Neural cell (in vitro differentiated cells): ENCODE measurements at regions not wholly inside any gene's neighbourhood (a gene's known extent, or its start where the extent isn't known, plus 50 kb on each side); places are given as distances from the start of the nearest gene placed in this dataset.

Experiments
- H2AFZ ChIP-seq: fragments of 200-600, 300-800 bp; sonication (generic), shearing (Covaris generic); 2 replicates; pipeline ENCODE4 v1.6.0; 2014; ENCODE audit warnings: low read depth, mild to moderate bottlenecking, antibody characterized with exemption, low read length, moderate library complexity
- H3F3A ChIP-seq: fragments of 200-600 bp; shearing (Covaris generic); 2 replicates; pipeline ENCODE4 v1.6.1; 2016; ENCODE audit warnings: mild to moderate bottlenecking, moderate library complexity, mixed read lengths, antibody characterized with exemption, low read length; ENCODE audit not compliant: insufficient read depth, poor library complexity, severe bottlenecking
- H3K27ac ChIP-seq: fragments of 200-600, 300-800 bp; sonication (generic), shearing (Covaris generic); 2 replicates; pipeline ENCODE4 v1.5.1; 2014; ENCODE audit warnings: mild to moderate bottlenecking, low read length, moderate library complexity
- H3K27me3 ChIP-seq: fragments of 300-800, 200-600 bp; sonication (generic), shearing (Covaris generic); 2 replicates; pipeline ENCODE4 v1.6.0; 2014; ENCODE audit warnings: mild to moderate bottlenecking, low read depth, low read length, moderate library complexity; ENCODE audit not compliant: insufficient read depth
- H3K36me3 ChIP-seq: fragments of 300-800, 200-600 bp; sonication (generic), shearing (Covaris generic); 2 replicates; pipeline ENCODE4 v1.5.1; 2014; ENCODE audit warnings: mild to moderate bottlenecking, antibody characterized with exemption, low read length, moderate library complexity; ENCODE audit not compliant: insufficient read depth
- H3K4me2 ChIP-seq: fragments of 300-800, 200-600 bp; sonication (generic), shearing (Covaris generic); 2 replicates; pipeline ENCODE4 v1.6.0; 2014; ENCODE audit warnings: mild to moderate bottlenecking, low read length
- H3K4me3 ChIP-seq: fragments of 300-800, 200-600 bp; sonication (generic), shearing (Covaris generic); 2 replicates; pipeline ENCODE4 v1.5.1; 2014; ENCODE audit warnings: mild to moderate bottlenecking, low read length, moderate library complexity
- H3K79me2 ChIP-seq: fragments of 200-600 bp; shearing (Covaris generic); replicated peaks from 2 replicates; pipeline ENCODE4 v1.6.0; 2014; ENCODE audit warnings: mild to moderate bottlenecking, low read length, moderate library complexity; ENCODE audit not compliant: insufficient read depth
- H3K9ac ChIP-seq: fragments of 300-800, 200-600 bp; sonication (generic), shearing (Covaris generic); 2 replicates; pipeline ENCODE4 v1.6.1; 2016; ENCODE audit warnings: mild to moderate bottlenecking, low read length, mixed read lengths
- H3K9me2 ChIP-seq: fragments of 200-600 bp; shearing (Covaris generic); 2 replicates; pipeline ENCODE4 v1.6.1; 2016; ENCODE audit warnings: mild to moderate bottlenecking, low read length, mixed read lengths; ENCODE audit not compliant: insufficient read depth
- H3K9me3 ChIP-seq: fragments of 200-600, 300-800 bp; sonication (generic), shearing (Covaris generic); 2 replicates; pipeline ENCODE4 v1.6.1; 2016; ENCODE audit warnings: mild to moderate bottlenecking, mixed run types, low read length, moderate library complexity, mixed read lengths
- H4K20me1 ChIP-seq: fragments of 200-600 bp; shearing (Covaris generic); 2 replicates; pipeline ENCODE4 v1.6.1; 2016; ENCODE audit warnings: mild to moderate bottlenecking, mixed run types; ENCODE audit not compliant: insufficient read depth
- CTCF ChIP-seq: fragments of 450-650 bp; IDR thresholded peaks from 2 replicates; pipeline ENCODE4 v1.5.1; 2014; ENCODE audit warnings: antibody characterized with exemption, mild to moderate bottlenecking, moderate library complexity; ENCODE audit not compliant: poor library complexity, severe bottlenecking
- EP300 ChIP-seq: fragments of 450-650 bp; conservative IDR thresholded peaks from 2 replicates; pipeline ENCODE4 v1.6.1; 2014; ENCODE audit warnings: antibody characterized with exemption, mild to moderate bottlenecking, moderate library complexity; ENCODE audit not compliant: poor library complexity, severe bottlenecking
- EZH2 ChIP-seq: fragments of 200-600, 300-800 bp; shearing (Covaris generic), sonication (generic); IDR thresholded peaks from 2 replicates; pipeline ENCODE4 v1.6.1; 2014; ENCODE audit warnings: antibody characterized with exemption, low read length, borderline replicate concordance, mild to moderate bottlenecking; ENCODE audit not compliant: insufficient read depth, poor library complexity, severe bottlenecking
- MXI1 ChIP-seq: fragments of 450-650 bp; conservative IDR thresholded peaks from 2 replicates; pipeline ENCODE4 v1.6.1; 2014; ENCODE audit warnings: antibody characterized with exemption, mild to moderate bottlenecking; ENCODE audit not compliant: poor library complexity, severe bottlenecking
- POLR2AphosphoS5 ChIP-seq: IDR thresholded peaks from 2 replicates; pipeline ENCODE4 v1.6.1; 2012
- RAD21 ChIP-seq: fragments of 450-650 bp; conservative IDR thresholded peaks from 2 replicates; pipeline ENCODE4 v1.6.1; 2014; ENCODE audit warnings: antibody characterized with exemption, mild to moderate bottlenecking, moderate library complexity
- REST ChIP-seq: IDR thresholded peaks from 2 replicates; pipeline ENCODE4 v1.6.1; 2012; ENCODE audit warnings: borderline replicate concordance
- SMC3 ChIP-seq: fragments of 450-650 bp; conservative IDR thresholded peaks from 2 replicates; pipeline ENCODE4 v1.6.1; 2014; ENCODE audit warnings: antibody characterized with exemption, mild to moderate bottlenecking, moderate library complexity; ENCODE audit not compliant: poor library complexity
- TAF1 ChIP-seq: IDR thresholded peaks from 2 replicates; pipeline ENCODE4 v1.6.1; 2012; ENCODE audit warnings: low read depth

- TF ChIP-seq EZH2, result no peak
- H3K27ac ChIP-seq, result no peak overlapping the region
- H3K27me3 ChIP-seq, result no peaks in the 10 kb centered on the region
- H3K9me2 ChIP-seq, result no peaks in the 10 kb centered on the region
- H3K4me2 ChIP-seq, result no peak overlapping the region
- no peaks in the 10 kb centered on the region for H3F3A ChIP-seq
- no peak overlapping the region for H2AFZ ChIP-seq
- no peaks in the 10 kb centered on the region for H3K36me3 ChIP-seq
- H4K20me1 ChIP-seq, result no peaks in the 10 kb centered on the region
- no peak overlapping the region for H3K4me3 ChIP-seq
- no peaks in the 10 kb centered on the region for H3K79me2 ChIP-seq
- H3K9ac ChIP-seq, result no peak overlapping the region
- no peaks in the 10 kb centered on the region for H3K9me3 ChIP-seq
These were observed 194.9 kb downstream of the RAP2B start for GRCh38 chr3:153356908-153357307.

- H3K36me3 ChIP-seq, result no peaks in the 10 kb centered on the region
- no peak overlapping the region for H2AFZ ChIP-seq
- H3K4me2 ChIP-seq, result no peak overlapping the region
- no peak overlapping the region for H3K4me3 ChIP-seq
- no peaks in the 10 kb centered on the region for H3K9me3 ChIP-seq
- H3K9me2 ChIP-seq, result no peaks in the 10 kb centered on the region
- no peaks in the 10 kb centered on the region for H3K79me2 ChIP-seq
- H3F3A ChIP-seq, result no peaks in the 10 kb centered on the region
- H3K9ac ChIP-seq, result no peak overlapping the region
- TF ChIP-seq RAD21, result no peak
- TF ChIP-seq REST, result no peak
- TF ChIP-seq EZH2, result no peak
- TF ChIP-seq MXI1, result no peak
- no peak for TF ChIP-seq CTCF
- TF ChIP-seq TAF1, result no peak
- no peak for TF ChIP-seq POLR2AphosphoS5
- TF ChIP-seq EP300, result no peak
- no peak for TF ChIP-seq SMC3
- no peaks in the 10 kb centered on the region for H4K20me1 ChIP-seq
- H3K27ac ChIP-seq, result no peak overlapping the region
- no peaks in the 10 kb centered on the region for H3K27me3 ChIP-seq
These were observed 195.4 kb downstream of the RAP2B start for GRCh38 chr3:153357436-153357835.
